ENCODE measurements at regions not wholly inside any gene's neighbourhood (a gene's known extent, or its start where the extent isn't known, plus 50 kb on each side); places are given as distances from the start of the nearest gene placed in this dataset.

GRCh38 chr3:166810741-166811445 lies 569.2 kb downstream of the ZBBX start:
- TF ChIP-seq POLR2AphosphoS5 (IDR thresholded peaks at IDR 0.05; ENCODE audit: low read depth, low read length), result no peak
- TF ChIP-seq, protein P1, sequence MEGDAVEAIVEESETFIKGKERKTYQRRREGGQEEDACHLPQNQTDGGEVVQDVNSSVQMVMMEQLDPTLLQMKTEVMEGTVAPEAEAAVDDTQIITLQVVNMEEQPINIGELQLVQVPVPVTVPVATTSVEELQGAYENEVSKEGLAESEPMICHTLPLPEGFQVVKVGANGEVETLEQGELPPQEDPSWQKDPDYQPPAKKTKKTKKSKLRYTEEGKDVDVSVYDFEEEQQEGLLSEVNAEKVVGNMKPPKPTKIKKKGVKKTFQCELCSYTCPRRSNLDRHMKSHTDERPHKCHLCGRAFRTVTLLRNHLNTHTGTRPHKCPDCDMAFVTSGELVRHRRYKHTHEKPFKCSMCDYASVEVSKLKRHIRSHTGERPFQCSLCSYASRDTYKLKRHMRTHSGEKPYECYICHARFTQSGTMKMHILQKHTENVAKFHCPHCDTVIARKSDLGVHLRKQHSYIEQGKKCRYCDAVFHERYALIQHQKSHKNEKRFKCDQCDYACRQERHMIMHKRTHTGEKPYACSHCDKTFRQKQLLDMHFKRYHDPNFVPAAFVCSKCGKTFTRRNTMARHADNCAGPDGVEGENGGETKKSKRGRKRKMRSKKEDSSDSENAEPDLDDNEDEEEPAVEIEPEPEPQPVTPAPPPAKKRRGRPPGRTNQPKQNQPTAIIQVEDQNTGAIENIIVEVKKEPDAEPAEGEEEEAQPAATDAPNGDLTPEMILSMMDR (IDR thresholded peaks at IDR 0.05), result no peak
